HG02885 (cell line): ENCODE measurements at regions not wholly inside any gene's neighbourhood (a gene's known extent, or its start where the extent isn't known, plus 50 kb on each side); places are given as distances from the start of the nearest gene placed in this dataset.
"Not testable (repeated sequence)": the region's sequence is repeated elsewhere in the genome, so short reads cannot be mapped to it uniquely, and the experiment has no call there.

Experiments
- ATAC-seq: cut with Tn5 transposase; IDR thresholded peaks from one replicate; pipeline ENCODE4 v1.9.1; 2021; ENCODE audit warnings: mild to moderate bottlenecking; ENCODE audit not compliant: unreplicated experiment, poor library complexity

DNA sequence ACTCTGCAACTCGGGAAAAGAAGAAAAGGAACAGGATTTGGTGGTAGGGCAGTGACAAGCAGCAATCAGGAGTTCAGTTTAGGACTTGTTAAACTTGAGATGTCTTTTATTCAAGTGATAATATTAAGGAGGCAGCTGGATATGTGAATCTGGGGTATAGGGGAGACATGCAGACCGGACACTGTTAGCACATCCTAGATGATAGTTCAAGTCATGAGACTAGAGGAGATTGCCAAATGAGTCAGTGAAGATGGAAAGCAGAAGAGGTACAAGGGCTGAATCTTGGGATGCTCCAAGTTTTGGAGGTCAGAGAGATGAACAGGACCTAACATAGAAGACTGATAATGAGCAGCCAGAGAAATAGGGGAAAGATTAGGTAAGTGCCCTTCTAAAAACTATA lies 69.5 kb upstream of the PSME4 start:
- ATAC-seq, result no peak

DNA sequence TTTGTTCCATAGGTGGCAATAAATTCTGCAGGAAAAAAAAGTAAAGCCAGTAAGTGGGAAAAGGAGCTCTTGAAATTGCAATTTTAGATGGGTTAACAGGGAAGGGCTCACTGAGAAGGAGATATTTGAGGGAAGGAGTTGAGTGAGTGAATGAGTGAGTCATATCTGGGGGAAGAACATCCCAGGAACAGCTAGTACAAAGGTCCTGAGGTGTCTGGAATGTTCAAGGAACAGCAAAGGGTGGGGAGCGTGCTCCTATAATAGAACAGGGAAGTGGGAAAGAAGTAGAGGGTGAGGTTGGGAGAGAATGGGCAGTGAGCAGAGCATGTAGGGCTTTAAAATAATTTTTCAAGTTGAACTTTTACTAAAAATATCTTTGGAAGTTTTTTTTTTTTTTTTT lies 68.0 kb upstream of the PSME4 start:
- no peak for ATAC-seq

DNA sequence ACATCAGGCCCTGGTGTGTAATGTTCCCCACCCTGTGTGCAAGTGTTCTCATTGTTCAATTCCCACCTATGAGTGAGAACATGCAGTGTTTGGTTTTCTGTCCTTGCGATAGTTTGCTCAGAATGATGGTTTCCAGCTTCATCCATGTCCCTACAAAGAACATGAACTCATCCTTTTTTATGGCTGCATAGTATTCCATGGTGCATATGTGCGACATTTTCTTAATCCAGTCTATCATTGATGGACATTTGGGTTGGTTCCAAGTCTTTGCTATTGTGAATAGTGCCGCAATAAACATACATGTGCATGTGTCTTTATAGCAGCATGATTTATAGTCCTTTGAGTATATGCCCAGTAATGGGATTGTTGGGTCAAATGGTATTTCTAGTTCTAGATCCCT lies 60.5 kb upstream of the PSME4 start:
- ATAC-seq, result not testable (repeated sequence)

DNA sequence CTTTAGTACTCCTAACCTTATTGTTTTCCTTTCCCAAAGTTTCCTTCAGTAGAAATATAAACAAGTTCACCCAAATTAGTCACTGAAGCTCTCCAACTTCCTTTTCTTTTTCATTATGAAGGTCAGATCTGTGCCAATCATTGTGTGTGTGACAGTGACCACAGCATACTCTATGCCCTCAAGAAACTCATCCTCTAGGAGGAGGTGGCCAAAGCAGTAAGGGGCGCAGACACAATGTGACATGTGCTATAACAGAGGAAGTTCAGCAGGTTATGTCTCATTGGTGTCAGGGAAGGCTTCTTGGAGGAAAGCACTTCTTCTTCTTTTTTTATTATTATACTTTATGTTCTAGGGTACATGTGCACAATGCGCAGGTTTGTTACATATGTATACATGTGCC lies 60.0 kb upstream of the PSME4 start:
- no peak for ATAC-seq

DNA sequence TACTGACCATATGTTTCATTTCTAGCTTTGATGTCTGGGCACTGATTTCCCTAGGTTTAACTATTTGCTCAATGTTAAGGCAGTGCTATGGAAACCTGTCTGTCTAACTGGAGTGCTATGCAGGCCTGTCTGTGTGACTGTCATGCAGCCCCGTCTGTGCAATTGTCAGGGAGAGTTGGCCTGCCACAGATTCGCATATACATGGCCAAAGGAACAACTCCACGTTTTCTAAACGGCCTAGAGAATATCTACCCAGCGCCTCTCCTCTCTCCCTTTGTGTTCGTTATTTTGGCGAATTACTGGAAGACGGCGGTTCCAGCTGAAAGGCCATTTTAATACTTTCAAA lies 59.6 kb upstream of the PSME4 start:
- ATAC-seq, result no peak

DNA sequence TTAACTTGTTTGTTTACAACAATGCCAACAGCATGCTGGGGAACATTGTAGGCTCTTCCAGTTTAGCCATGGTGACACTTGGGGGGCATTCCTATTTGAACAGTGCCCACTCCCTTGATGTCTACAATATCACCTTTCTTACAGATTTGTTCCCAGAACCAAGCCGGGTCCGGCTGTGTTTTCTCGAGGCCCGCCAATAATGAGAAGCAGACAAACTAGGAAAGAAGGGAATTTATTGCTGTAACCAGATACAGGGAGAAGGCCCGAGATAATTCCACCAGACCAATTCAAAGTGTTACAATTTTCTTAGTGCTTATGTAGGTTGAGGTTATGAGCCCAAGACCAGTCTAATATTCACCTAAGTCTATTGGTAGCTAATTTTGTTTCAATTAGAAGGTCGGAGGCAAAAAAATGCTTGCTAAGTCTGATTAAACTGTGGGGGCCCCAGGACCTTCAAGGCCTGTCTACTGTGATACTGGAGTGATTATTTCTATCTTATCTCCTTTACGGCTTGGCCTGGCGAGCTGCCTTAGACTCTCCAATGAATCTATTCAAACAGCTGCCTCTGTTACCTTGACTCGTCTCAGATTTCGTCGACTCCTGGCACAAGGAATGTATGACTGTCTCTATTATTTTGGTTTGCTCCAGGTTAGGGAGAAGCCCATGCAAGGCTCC lies 59.1 kb upstream of the PSME4 start:
- ATAC-seq, result no peak

DNA sequence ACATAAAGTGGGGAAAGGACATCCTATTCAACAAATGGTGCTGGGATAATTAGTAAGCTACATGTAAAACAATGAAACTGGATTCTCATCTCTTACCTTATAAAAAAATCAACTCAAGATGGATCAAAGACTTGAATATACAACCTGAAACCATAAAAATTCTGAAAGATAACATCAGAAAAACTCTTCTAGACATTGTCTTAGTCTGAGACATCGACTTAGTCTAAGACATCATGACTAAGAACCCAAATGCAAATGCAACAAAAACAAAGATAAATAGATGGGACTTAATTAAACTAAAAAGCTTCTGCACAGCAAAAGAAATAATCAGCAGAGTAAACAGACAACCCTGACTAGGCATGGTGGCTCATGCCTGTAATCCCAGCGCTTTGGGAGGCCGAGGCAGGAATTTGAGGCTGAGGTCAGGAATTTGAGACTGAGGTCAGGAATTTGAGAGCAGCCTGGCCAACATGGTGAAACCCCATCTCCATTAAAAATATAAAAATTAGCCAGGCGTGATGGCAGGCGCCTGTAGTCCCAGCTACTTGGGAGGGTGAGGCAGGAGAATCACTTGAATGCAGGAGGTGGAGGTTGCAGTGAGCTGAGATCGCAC lies 54.8 kb upstream of the PSME4 start:
- ATAC-seq, result not testable (repeated sequence)

DNA sequence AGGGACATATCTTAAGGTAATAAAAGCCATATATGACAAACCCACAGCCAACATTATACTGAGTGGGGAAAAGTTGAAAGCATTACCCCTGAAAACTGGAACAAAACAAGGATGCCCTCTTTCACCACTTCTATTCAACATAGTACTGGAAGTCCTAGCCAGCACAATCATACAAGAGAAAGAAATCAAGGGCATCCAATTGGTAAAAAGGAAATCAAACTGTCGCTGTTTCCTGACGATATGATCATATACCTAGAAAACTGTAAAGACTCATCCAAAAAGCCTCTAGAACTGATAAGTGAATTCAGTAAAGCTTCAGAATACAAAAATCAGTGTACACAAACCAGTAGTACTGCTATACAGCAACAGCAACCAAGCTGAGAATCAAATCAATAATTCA lies 53.8 kb upstream of the PSME4 start:
- no peak for ATAC-seq

DNA sequence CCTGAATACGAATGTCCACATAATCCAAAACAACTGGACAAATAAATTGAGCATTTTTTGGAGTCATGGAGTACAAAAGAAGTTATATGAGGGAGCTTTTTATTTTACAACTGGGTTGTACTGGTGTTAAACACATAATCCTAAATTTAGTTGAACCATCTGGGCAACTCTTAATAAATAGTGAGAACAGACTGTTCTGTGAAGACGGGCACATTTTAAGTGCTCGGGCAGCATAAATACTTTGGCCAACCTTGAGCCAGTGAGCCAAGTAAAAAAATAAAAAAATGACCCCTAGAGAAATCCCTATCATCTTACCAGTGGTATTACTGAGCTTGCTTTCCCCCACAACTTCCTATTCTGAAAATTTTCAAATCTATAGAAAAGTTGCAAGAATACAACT lies 50.9 kb upstream of the PSME4 start:
- ATAC-seq, result no peak

DNA sequence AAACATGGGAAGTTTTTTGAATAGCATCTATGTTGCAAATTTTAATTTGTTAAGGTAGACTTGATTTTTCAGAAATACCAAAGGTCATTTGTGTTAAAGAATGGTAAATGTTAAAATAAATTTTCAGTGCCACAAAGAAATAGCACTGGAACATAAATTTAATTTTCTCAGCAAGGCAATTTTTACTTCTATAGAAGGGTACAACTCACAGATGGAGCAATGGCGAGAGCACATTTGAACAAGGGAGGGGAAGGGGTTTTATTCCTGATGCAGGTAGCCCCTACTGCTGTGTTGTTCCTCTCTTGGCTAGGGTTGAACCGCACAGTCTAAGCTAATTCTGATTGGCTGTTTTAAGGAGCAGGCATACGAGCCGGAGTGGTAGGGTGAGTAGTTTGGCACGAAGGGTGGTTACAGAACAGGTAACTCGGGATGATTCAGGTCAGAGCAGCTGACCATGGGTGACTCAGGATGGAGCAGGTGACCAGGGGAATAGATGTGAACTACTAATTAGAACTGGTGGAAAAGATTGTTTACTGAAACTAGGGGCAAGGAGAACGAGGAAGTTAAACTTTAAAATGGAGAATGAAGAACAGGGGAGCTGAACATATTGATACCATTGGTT lies 50.1 kb upstream of the PSME4 start:
- no peak for ATAC-seq
